Activated naive CD8-positive, alpha-beta T cell treated with anti-CD3 and anti-CD28 coated beads, Interleukin-2, amount 50 U/mL, for 24 hours (primary cell): ENCODE measurements at regions not wholly inside any gene's neighbourhood (a gene's known extent, or its start where the extent isn't known, plus 50 kb on each side); places are given as distances from the start of the nearest gene placed in this dataset.

Source experiments
- ATAC-seq: fragments of 150-1000 bp; cut with Tn5 transposase; one replicate; pipeline ENCODE4 v1.10.0; 2021
- DNase-seq: peaks from one replicate; pipeline ENCODE4 v3.0.0; 2021
- H3K27ac Mint-ChIP-seq: one replicate; pipeline ENCODE4 v1.8.0; 2021; ENCODE audit warnings: mild to moderate bottlenecking, mixed read lengths
- H3K27me3 Mint-ChIP-seq: one replicate; pipeline ENCODE4 v1.8.0; 2021; ENCODE audit warnings: mixed read lengths
- H3K36me3 Mint-ChIP-seq: one replicate; pipeline ENCODE4 v1.8.0; 2021; ENCODE audit warnings: low read depth, mixed read lengths
- H3K4me1 Mint-ChIP-seq: one replicate; pipeline ENCODE4 v1.8.0; 2021; ENCODE audit warnings: mixed read lengths
- H3K4me3 Mint-ChIP-seq: one replicate; pipeline ENCODE4 v1.8.0; 2021; ENCODE audit warnings: mild to moderate bottlenecking, moderate library complexity, mixed read lengths
- H3K9me3 Mint-ChIP-seq: one replicate; pipeline ENCODE4 v1.8.0; 2021; ENCODE audit warnings: mixed read lengths

- no peak overlapping the region for H3K4me3 Mint-ChIP-seq
- ATAC-seq = no peak
Measured at GRCh38 chr11:116548256-116548655, 224.5 kb downstream of the BUD13 start.

GRCh38 chr11:116547571-116547970 lies 225.2 kb downstream of the BUD13 start:
- Mint-ChIP-seq H3K4me1 (no peaks in the 10 kb centered on the region), H3K27me3 (peaks cover 10% of the 10 kb centered on the region), H3K4me3 (no peak overlapping the region), H3K27ac (no peak overlapping the region), H3K36me3 (no peaks in the 10 kb centered on the region), H3K9me3 (peaks cover 4% of the 10 kb centered on the region)
- DNase-seq (no peak), ATAC-seq (no peak)

More at GRCh38 chr11:116548256-116548655, 224.5 kb downstream of the BUD13 start:
- Mint-ChIP-seq H3K36me3 (no peaks in the 10 kb centered on the region), H3K9me3 (peaks cover 4% of the 10 kb centered on the region), H3K27me3 (peaks cover 10% of the 10 kb centered on the region), H3K27ac (no peak overlapping the region), H3K4me1 (no peaks in the 10 kb centered on the region)
- DNase-seq = no peak

GRCh38 chr11:116545912-116546311 lies 226.9 kb downstream of the BUD13 start:
- no peak overlapping the region for H3K27ac Mint-ChIP-seq
- no peak overlapping the region for H3K4me3 Mint-ChIP-seq
- ATAC-seq (no peak), DNase-seq (no peak)
- H3K9me3 Mint-ChIP-seq = peaks cover 4% of the 10 kb centered on the region
- H3K4me1 Mint-ChIP-seq = no peaks in the 10 kb centered on the region
- peaks cover 6% of the 10 kb centered on the region for H3K27me3 Mint-ChIP-seq
- no peaks in the 10 kb centered on the region for H3K36me3 Mint-ChIP-seq

GRCh38 chr11:116544721-116545120 lies 228.1 kb downstream of the BUD13 start:
- Mint-ChIP-seq H3K27ac (no peak overlapping the region), H3K27me3 (peaks cover 9% of the 10 kb centered on the region), H3K36me3 (no peaks in the 10 kb centered on the region), H3K9me3 (peaks cover 4% of the 10 kb centered on the region), H3K4me3 (no peak overlapping the region), H3K4me1 (no peaks in the 10 kb centered on the region)
- ATAC-seq = no peak
- no peak for DNase-seq

- Mint-ChIP-seq H3K27me3 (peaks cover 7% of the 10 kb centered on the region), H3K36me3 (no peaks in the 10 kb centered on the region)
- no peak for ATAC-seq
Measured at GRCh38 chr11:116543911-116544475, 228.8 kb downstream of the BUD13 start.

GRCh38 chr11:116543099-116543498 lies 229.7 kb downstream of the BUD13 start:
- ATAC-seq = no peak
- no peak for DNase-seq
- Mint-ChIP-seq H3K9me3 (no peaks in the 10 kb centered on the region), H3K27ac (no peak overlapping the region), H3K4me1 (no peaks in the 10 kb centered on the region), H3K27me3 (peaks cover 7% of the 10 kb centered on the region), H3K4me3 (no peak overlapping the region), H3K36me3 (no peaks in the 10 kb centered on the region)

More at GRCh38 chr11:116543911-116544475, 228.8 kb downstream of the BUD13 start:
- no peaks in the 10 kb centered on the region for H3K9me3 Mint-ChIP-seq
- DNase-seq = no peak
- no peak overlapping the region for H3K4me3 Mint-ChIP-seq
- no peak overlapping the region for H3K27ac Mint-ChIP-seq
- no peaks in the 10 kb centered on the region for H3K4me1 Mint-ChIP-seq

- Mint-ChIP-seq H3K4me3 (no peak overlapping the region), H3K27me3 (peaks cover 3% of the 10 kb centered on the region), H3K36me3 (no peaks in the 10 kb centered on the region), H3K9me3 (no peaks in the 10 kb centered on the region), H3K4me1 (no peaks in the 10 kb centered on the region), H3K27ac (no peak overlapping the region)
- DNase-seq (no peak), ATAC-seq (no peak)
Measured at GRCh38 chr11:116542406-116542805, 230.4 kb downstream of the BUD13 start.

GRCh38 chr11:116541460-116541859 lies 231.3 kb downstream of the BUD13 start:
- Mint-ChIP-seq H3K27me3 (peaks cover 5% of the 10 kb centered on the region), H3K4me3 (no peak overlapping the region), H3K27ac (no peak overlapping the region), H3K36me3 (no peaks in the 10 kb centered on the region), H3K9me3 (no peaks in the 10 kb centered on the region), H3K4me1 (no peaks in the 10 kb centered on the region)
- ATAC-seq (no peak), DNase-seq (no peak)

GRCh38 chr11:116540645-116541304 lies 232.0 kb downstream of the BUD13 start:
- H3K4me1 Mint-ChIP-seq = no peaks in the 10 kb centered on the region
- H3K27me3 Mint-ChIP-seq = peaks cover 5% of the 10 kb centered on the region
- ATAC-seq = no peak
- no peaks in the 10 kb centered on the region for H3K9me3 Mint-ChIP-seq
- DNase-seq = no peak
- H3K27ac Mint-ChIP-seq = no peak overlapping the region
- H3K4me3 Mint-ChIP-seq = no peak overlapping the region
- H3K36me3 Mint-ChIP-seq = no peaks in the 10 kb centered on the region

GRCh38 chr11:116539836-116540418 lies 232.9 kb downstream of the BUD13 start:
- Mint-ChIP-seq H3K36me3 (no peaks in the 10 kb centered on the region), H3K4me3 (no peak overlapping the region)

GRCh38 chr11:116539211-116539610 lies 233.6 kb downstream of the BUD13 start:
- ATAC-seq (no peak), DNase-seq (no peak)
- Mint-ChIP-seq H3K27ac (no peak overlapping the region), H3K9me3 (no peaks in the 10 kb centered on the region), H3K36me3 (no peaks in the 10 kb centered on the region), H3K4me1 (no peaks in the 10 kb centered on the region), H3K27me3 (peaks cover 7% of the 10 kb centered on the region), H3K4me3 (no peak overlapping the region)

More at GRCh38 chr11:116539836-116540418, 232.9 kb downstream of the BUD13 start:
- no peak overlapping the region for H3K27ac Mint-ChIP-seq
- peaks cover 5% of the 10 kb centered on the region for H3K27me3 Mint-ChIP-seq
- ATAC-seq (no peak), DNase-seq (no peak)
- no peaks in the 10 kb centered on the region for H3K4me1 Mint-ChIP-seq
- H3K9me3 Mint-ChIP-seq = no peaks in the 10 kb centered on the region

- no peak overlapping the region for H3K27ac Mint-ChIP-seq
- ATAC-seq = no peak
- no peaks in the 10 kb centered on the region for H3K36me3 Mint-ChIP-seq
- peaks cover 7% of the 10 kb centered on the region for H3K27me3 Mint-ChIP-seq
- no peak overlapping the region for H3K4me3 Mint-ChIP-seq
- no peaks in the 10 kb centered on the region for H3K4me1 Mint-ChIP-seq
- no peak for DNase-seq
- no peaks in the 10 kb centered on the region for H3K9me3 Mint-ChIP-seq
Measured at GRCh38 chr11:116538677-116539076, 234.1 kb downstream of the BUD13 start.

GRCh38 chr11:116537709-116538108 lies 235.1 kb downstream of the BUD13 start:
- Mint-ChIP-seq H3K9me3 (no peaks in the 10 kb centered on the region), H3K27me3 (peaks cover 9% of the 10 kb centered on the region), H3K4me3 (no peak overlapping the region), H3K27ac (no peak overlapping the region), H3K4me1 (no peaks in the 10 kb centered on the region), H3K36me3 (no peaks in the 10 kb centered on the region)
- DNase-seq = no peak
- ATAC-seq = no peak

GRCh38 chr11:116537121-116537520 lies 235.7 kb downstream of the BUD13 start:
- Mint-ChIP-seq H3K4me3 (no peak overlapping the region), H3K4me1 (no peaks in the 10 kb centered on the region), H3K27me3 (peaks cover 9% of the 10 kb centered on the region), H3K36me3 (no peaks in the 10 kb centered on the region), H3K9me3 (no peaks in the 10 kb centered on the region), H3K27ac (no peak overlapping the region)
- no peak for DNase-seq
- no peak for ATAC-seq

GRCh38 chr11:116536416-116536815 lies 236.4 kb downstream of the BUD13 start:
- no peak overlapping the region for H3K4me3 Mint-ChIP-seq
- no peak for DNase-seq
- no peaks in the 10 kb centered on the region for H3K4me1 Mint-ChIP-seq
- no peak overlapping the region for H3K27ac Mint-ChIP-seq
- no peaks in the 10 kb centered on the region for H3K36me3 Mint-ChIP-seq
- no peaks in the 10 kb centered on the region for H3K9me3 Mint-ChIP-seq
- ATAC-seq = no peak
- H3K27me3 Mint-ChIP-seq = peaks cover 9% of the 10 kb centered on the region
